ENCODE measurements at regions not wholly inside any gene's neighbourhood (a gene's known extent, or its start where the extent isn't known, plus 50 kb on each side); places are given as distances from the start of the nearest gene placed in this dataset.
"Not testable (repeated sequence)": the region's sequence is repeated elsewhere in the genome, so short reads cannot be mapped to it uniquely, and the experiment has no call there.

GRCh38 chr14:45756412-45756811 lies 503.4 kb upstream of the MIS18BP1 start:
- TF ChIP-seq, protein P1, sequence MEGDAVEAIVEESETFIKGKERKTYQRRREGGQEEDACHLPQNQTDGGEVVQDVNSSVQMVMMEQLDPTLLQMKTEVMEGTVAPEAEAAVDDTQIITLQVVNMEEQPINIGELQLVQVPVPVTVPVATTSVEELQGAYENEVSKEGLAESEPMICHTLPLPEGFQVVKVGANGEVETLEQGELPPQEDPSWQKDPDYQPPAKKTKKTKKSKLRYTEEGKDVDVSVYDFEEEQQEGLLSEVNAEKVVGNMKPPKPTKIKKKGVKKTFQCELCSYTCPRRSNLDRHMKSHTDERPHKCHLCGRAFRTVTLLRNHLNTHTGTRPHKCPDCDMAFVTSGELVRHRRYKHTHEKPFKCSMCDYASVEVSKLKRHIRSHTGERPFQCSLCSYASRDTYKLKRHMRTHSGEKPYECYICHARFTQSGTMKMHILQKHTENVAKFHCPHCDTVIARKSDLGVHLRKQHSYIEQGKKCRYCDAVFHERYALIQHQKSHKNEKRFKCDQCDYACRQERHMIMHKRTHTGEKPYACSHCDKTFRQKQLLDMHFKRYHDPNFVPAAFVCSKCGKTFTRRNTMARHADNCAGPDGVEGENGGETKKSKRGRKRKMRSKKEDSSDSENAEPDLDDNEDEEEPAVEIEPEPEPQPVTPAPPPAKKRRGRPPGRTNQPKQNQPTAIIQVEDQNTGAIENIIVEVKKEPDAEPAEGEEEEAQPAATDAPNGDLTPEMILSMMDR (IDR thresholded peaks at IDR 0.05): not testable (repeated sequence)
- TF ChIP-seq POLR2A (IDR thresholded peaks at IDR 0.05): not testable (repeated sequence)
